Tibial nerve (tissue), 4 donors: ENCODE measurements at regions not wholly inside any gene's neighbourhood (a gene's known extent, or its start where the extent isn't known, plus 50 kb on each side); places are given as distances from the start of the nearest gene placed in this dataset.

Experiments
- EP300 ChIP-seq, 2 donors: sonication (generic); formaldehyde crosslinking; IDR thresholded peaks; one replicate each; pipeline ENCODE4 v1.6.1; 2017; ENCODE audit warnings: antibody characterized with exemption in 2 of 2, mild to moderate bottlenecking in 1 of 2
- POLR2A ChIP-seq, 2 donors: fragments of 450-650 bp; IDR thresholded peaks; one replicate each; pipeline ENCODE4 v1.6.1; 2017; ENCODE audit warnings: antibody characterized with exemption in 2 of 2, mild to moderate bottlenecking in 2 of 2, moderate library complexity in 2 of 2
- TF ChIP-seq, protein P1 (sequence below), 5 experiments: fragments of 200-600 bp in 3 of 5; fragments of 450-650 bp in 2 of 5; sonication (generic) in 3 of 5; IDR thresholded peaks; one replicate each; pipeline ENCODE4 v1.5.1; 2016 to 2019; ENCODE audit warnings: antibody characterized with exemption in 5 of 5, mild to moderate bottlenecking in 3 of 5, moderate library complexity in 2 of 5

GRCh38 chr3:177468331-177468730 lies 271.0 kb upstream of the TBL1XR1 start:
- TF ChIP-seq, protein P1, sequence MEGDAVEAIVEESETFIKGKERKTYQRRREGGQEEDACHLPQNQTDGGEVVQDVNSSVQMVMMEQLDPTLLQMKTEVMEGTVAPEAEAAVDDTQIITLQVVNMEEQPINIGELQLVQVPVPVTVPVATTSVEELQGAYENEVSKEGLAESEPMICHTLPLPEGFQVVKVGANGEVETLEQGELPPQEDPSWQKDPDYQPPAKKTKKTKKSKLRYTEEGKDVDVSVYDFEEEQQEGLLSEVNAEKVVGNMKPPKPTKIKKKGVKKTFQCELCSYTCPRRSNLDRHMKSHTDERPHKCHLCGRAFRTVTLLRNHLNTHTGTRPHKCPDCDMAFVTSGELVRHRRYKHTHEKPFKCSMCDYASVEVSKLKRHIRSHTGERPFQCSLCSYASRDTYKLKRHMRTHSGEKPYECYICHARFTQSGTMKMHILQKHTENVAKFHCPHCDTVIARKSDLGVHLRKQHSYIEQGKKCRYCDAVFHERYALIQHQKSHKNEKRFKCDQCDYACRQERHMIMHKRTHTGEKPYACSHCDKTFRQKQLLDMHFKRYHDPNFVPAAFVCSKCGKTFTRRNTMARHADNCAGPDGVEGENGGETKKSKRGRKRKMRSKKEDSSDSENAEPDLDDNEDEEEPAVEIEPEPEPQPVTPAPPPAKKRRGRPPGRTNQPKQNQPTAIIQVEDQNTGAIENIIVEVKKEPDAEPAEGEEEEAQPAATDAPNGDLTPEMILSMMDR (IDR thresholded peaks at IDR 0.05) = no peak
- TF ChIP-seq POLR2A (IDR thresholded peaks at IDR 0.05) (no peak), EP300 (IDR thresholded peaks at IDR 0.05) (no peak)
